Caco-2 (cell line): ENCODE measurements at regions not wholly inside any gene's neighbourhood (a gene's known extent, or its start where the extent isn't known, plus 50 kb on each side); places are given as distances from the start of the nearest gene placed in this dataset.

Experiments used
- BruUV-seq: library from RNA; stranded (reverse); fragments of 400-500 nt; replicated peaks from 2 replicates; lab custom pipeline; 2021; lab: Mats Ljungman, UMichigan
- CTCF ChIA-PET: fragments of 300-600 bp; sonication (Branson Sonifier 250); formaldehyde crosslinking; loops from one replicate; lab custom pipeline; 2022; ENCODE audit warnings: antibody characterized with exemption; lab: Charles Lee
- POLR2A ChIA-PET: fragments of 300-600 bp; sonication (Branson Sonifier 250); formaldehyde crosslinking; loops from one replicate; lab custom pipeline; 2022; ENCODE audit warnings: antibody characterized with exemption; lab: Charles Lee
- DNase-seq, 2 experiments: peaks; one replicate each; pipeline versions ENCODE4 v3.0.0 to v3.0.0-alpha.2; 2020 to 2022
- H3K27me3 ChIP-seq: replicated peaks from 2 replicates; pipeline ENCODE4 v1.6.0; 2011; ENCODE audit warnings: low read length; ENCODE audit not compliant: control insufficient read depth, insufficient read depth
- H3K36me3 ChIP-seq: 2 replicates; pipeline ENCODE4 v1.5.1; 2011; ENCODE audit warnings: low read length; ENCODE audit not compliant: control insufficient read depth, insufficient read depth
- H3K4me1 ChIP-seq: fragments of 250-450 bp; sonication (Bioruptor Pico); 2 replicates; pipeline ENCODE4 v1.5.1; 2020; ENCODE audit warnings: mild to moderate bottlenecking
- H3K4me3 ChIP-seq: 2 replicates; pipeline ENCODE4 v1.5.1; 2011; ENCODE audit warnings: low read depth, mild to moderate bottlenecking, control low read depth, low read length
- H3K9me3 ChIP-seq: fragments of 250-450 bp; sonication (Bioruptor Pico); 2 replicates; pipeline ENCODE4 v1.5.1; 2020; ENCODE audit warnings: mild to moderate bottlenecking, moderate library complexity
- H3K27ac Mint-ChIP-seq: one replicate; pipeline ENCODE4 v1.8.0; 2022; ENCODE audit warnings: mixed read lengths; ENCODE audit not compliant: unreplicated experiment
- H3K27me3 Mint-ChIP-seq: one replicate; pipeline ENCODE4 v1.8.0; 2022; ENCODE audit warnings: mixed read lengths; ENCODE audit not compliant: insufficient read depth, unreplicated experiment
- H3K36me3 Mint-ChIP-seq: one replicate; pipeline ENCODE4 v1.8.0; 2022; ENCODE audit warnings: mild to moderate bottlenecking, mixed read lengths; ENCODE audit not compliant: insufficient read depth, unreplicated experiment
- H3K4me1 Mint-ChIP-seq: one replicate; pipeline ENCODE4 v1.8.0; 2022; ENCODE audit warnings: low read depth, mixed read lengths; ENCODE audit not compliant: unreplicated experiment
- H3K4me3 Mint-ChIP-seq: one replicate; pipeline ENCODE4 v1.8.0; 2022; ENCODE audit warnings: mild to moderate bottlenecking, moderate library complexity, mixed read lengths; ENCODE audit not compliant: unreplicated experiment
- H3K9me3 Mint-ChIP-seq: one replicate; pipeline ENCODE4 v1.8.0; 2022; ENCODE audit warnings: mixed read lengths; ENCODE audit not compliant: unreplicated experiment
- CTCF ChIP-seq, 2 experiments: fragments of 200-600 bp in 1 of 2; IDR thresholded peaks; 1 replicate in 1 of 2; 2 replicates in 1 of 2; pipeline versions ENCODE4 v1.5.1 to v1.8.0; 2011 to 2022; ENCODE audit warnings: antibody characterized with exemption in 1 of 2, control low read depth in 1 of 2, inconsistent platforms in 1 of 2, low read depth in 1 of 2, low read length in 1 of 2, mild to moderate bottlenecking in 1 of 2, moderate library complexity in 1 of 2; ENCODE audit not compliant: insufficient read depth in 1 of 2, severe bottlenecking in 1 of 2, unreplicated experiment in 1 of 2
- intact Hi-C: fragments of 100-400 bp; cut with micrococcal nuclease; formaldehyde crosslinking; loops from one replicate; pipeline ENCODE4 v1.10.0; 2022; ENCODE audit not compliant: unreplicated experiment

GRCh38 chr18:35876243-35876642 lies 96.2 kb upstream of the RMP24 start:
- no TSS peak for BruUV-seq
- H3K36me3 Mint-ChIP-seq = no peaks in the 10 kb centered on the region

GRCh38 chr18:35880788-35881455 lies 91.6 kb upstream of the RMP24 start:
- no TSS peak for BruUV-seq
- Mint-ChIP-seq H3K36me3 (no peaks in the 10 kb centered on the region), H3K9me3 (no peaks in the 10 kb centered on the region), H3K4me3 (no peak overlapping the region), H3K27ac (no peak overlapping the region), H3K27me3 (no peaks in the 10 kb centered on the region), H3K4me1 (no peaks in the 10 kb centered on the region)
- no peaks in the 10 kb centered on the region for H3K36me3 ChIP-seq
- no peaks in the 10 kb centered on the region for H3K4me1 ChIP-seq
- H3K4me3 ChIP-seq = no peak overlapping the region
- H3K9me3 ChIP-seq = no peaks in the 10 kb centered on the region
- intact Hi-C loops = no loop called here
- TF ChIP-seq CTCF (IDR thresholded peaks at IDR 0.05; ENCODE audit: insufficient read depth in 1 of 2, low read depth in 1 of 2, low read length in 1 of 2, severe bottlenecking in 1 of 2, unreplicated experiment in 1 of 2) = no peak
- DNase-seq = no peak
- H3K27me3 ChIP-seq = no peaks in the 10 kb centered on the region
- CTCF ChIA-PET = no interaction called here
- POLR2A ChIA-PET = no interaction called here

More at GRCh38 chr18:35876243-35876642, 96.2 kb upstream of the RMP24 start:
- H3K27ac Mint-ChIP-seq = no peak overlapping the region
- no peak for DNase-seq
- H3K27me3 Mint-ChIP-seq = no peaks in the 10 kb centered on the region
- POLR2A ChIA-PET = no interaction called here
- H3K4me1 Mint-ChIP-seq = no peaks in the 10 kb centered on the region
- no peaks in the 10 kb centered on the region for H3K36me3 ChIP-seq
- H3K4me1 ChIP-seq = no peaks in the 10 kb centered on the region
- no peak overlapping the region for H3K4me3 Mint-ChIP-seq
- intact Hi-C loops = no loop called here
- H3K9me3 ChIP-seq = no peaks in the 10 kb centered on the region
- H3K9me3 Mint-ChIP-seq = no peaks in the 10 kb centered on the region
- TF ChIP-seq CTCF (IDR thresholded peaks at IDR 0.05; ENCODE audit: insufficient read depth in 1 of 2, low read depth in 1 of 2, low read length in 1 of 2, severe bottlenecking in 1 of 2, unreplicated experiment in 1 of 2) = no peak
- H3K4me3 ChIP-seq = no peak overlapping the region
- CTCF ChIA-PET = no interaction called here
- no peaks in the 10 kb centered on the region for H3K27me3 ChIP-seq

GRCh38 chr18:35888329-35888728 lies 84.2 kb upstream of the RMP24 start:
- H3K36me3 Mint-ChIP-seq = no peaks in the 10 kb centered on the region
- Histone ChIP-seq H3K9me3 (no peaks in the 10 kb centered on the region), H3K4me3 (no peak overlapping the region), H3K4me1 (no peaks in the 10 kb centered on the region), H3K36me3 (no peaks in the 10 kb centered on the region), H3K27me3 (no peaks in the 10 kb centered on the region)
- POLR2A ChIA-PET = no interaction called here
- no peaks in the 10 kb centered on the region for H3K27me3 Mint-ChIP-seq
- TF ChIP-seq CTCF (IDR thresholded peaks at IDR 0.05; ENCODE audit: insufficient read depth in 1 of 2, low read depth in 1 of 2, low read length in 1 of 2, severe bottlenecking in 1 of 2, unreplicated experiment in 1 of 2) = no peak
- H3K27ac Mint-ChIP-seq = no peak overlapping the region
- BruUV-seq = no TSS peak
- H3K4me3 Mint-ChIP-seq = no peak overlapping the region
- intact Hi-C loops = no loop called here
- CTCF ChIA-PET = no interaction called here
- no peaks in the 10 kb centered on the region for H3K9me3 Mint-ChIP-seq
- DNase-seq = no peak
- no peaks in the 10 kb centered on the region for H3K4me1 Mint-ChIP-seq
